ENCODE measurements at regions not wholly inside any gene's neighbourhood (a gene's known extent, or its start where the extent isn't known, plus 50 kb on each side); places are given as distances from the start of the nearest gene placed in this dataset.

DNA sequence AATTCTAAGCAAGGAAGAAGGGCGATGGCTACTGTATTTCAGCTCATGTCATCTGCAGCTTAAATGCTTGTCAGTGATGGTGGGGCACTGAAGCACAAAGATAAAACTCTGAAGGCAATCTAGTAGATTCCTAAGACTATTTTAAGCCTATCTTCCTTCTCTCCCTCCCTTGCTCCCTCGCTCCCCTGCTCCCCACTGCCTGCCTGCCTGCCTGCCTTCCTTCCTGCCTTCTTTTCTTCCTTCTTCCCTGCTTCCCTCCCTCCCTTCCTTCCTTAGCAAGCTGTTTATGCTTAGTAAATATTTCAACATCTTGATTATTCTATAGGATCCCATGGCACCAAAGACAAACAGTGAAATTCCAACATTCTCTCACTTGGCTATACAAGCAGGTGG is 99.6 kb downstream of the OXSM start (continued):
- TF ChIP-seq, protein P1, sequence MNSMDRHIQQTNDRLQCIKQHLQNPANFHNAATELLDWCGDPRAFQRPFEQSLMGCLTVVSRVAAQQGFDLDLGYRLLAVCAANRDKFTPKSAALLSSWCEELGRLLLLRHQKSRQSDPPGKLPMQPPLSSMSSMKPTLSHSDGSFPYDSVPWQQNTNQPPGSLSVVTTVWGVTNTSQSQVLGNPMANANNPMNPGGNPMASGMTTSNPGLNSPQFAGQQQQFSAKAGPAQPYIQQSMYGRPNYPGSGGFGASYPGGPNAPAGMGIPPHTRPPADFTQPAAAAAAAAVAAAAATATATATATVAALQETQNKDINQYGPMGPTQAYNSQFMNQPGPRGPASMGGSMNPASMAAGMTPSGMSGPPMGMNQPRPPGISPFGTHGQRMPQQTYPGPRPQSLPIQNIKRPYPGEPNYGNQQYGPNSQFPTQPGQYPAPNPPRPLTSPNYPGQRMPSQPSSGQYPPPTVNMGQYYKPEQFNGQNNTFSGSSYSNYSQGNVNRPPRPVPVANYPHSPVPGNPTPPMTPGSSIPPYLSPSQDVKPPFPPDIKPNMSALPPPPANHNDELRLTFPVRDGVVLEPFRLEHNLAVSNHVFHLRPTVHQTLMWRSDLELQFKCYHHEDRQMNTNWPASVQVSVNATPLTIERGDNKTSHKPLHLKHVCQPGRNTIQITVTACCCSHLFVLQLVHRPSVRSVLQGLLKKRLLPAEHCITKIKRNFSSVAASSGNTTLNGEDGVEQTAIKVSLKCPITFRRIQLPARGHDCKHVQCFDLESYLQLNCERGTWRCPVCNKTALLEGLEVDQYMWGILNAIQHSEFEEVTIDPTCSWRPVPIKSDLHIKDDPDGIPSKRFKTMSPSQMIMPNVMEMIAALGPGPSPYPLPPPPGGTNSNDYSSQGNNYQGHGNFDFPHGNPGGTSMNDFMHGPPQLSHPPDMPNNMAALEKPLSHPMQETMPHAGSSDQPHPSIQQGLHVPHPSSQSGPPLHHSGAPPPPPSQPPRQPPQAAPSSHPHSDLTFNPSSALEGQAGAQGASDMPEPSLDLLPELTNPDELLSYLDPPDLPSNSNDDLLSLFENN (IDR thresholded peaks at IDR 0.05; ENCODE audit: low read depth in 2 of 2, low read length in 2 of 2) = no peak
- TF ChIP-seq SLC30A9 (CRISPR knock-in tag; IDR thresholded peaks at IDR 0.05) = no peak
- no peak for TF ChIP-seq ZBTB8A (IDR thresholded peaks at IDR 0.05; ENCODE audit: partially characterized antibody)
- no peak for TF ChIP-seq ZNF121 (CRISPR knock-in tag; conservative IDR thresholded peaks at IDR 0.05)
- TF ChIP-seq, protein P2, sequence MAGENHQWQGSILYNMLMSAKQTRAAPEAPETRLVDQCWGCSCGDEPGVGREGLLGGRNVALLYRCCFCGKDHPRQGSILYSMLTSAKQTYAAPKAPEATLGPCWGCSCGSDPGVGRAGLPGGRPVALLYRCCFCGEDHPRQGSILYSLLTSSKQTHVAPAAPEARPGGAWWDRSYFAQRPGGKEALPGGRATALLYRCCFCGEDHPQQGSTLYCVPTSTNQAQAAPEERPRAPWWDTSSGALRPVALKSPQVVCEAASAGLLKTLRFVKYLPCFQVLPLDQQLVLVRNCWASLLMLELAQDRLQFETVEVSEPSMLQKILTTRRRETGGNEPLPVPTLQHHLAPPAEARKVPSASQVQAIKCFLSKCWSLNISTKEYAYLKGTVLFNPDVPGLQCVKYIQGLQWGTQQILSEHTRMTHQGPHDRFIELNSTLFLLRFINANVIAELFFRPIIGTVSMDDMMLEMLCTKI (IDR thresholded peaks at IDR 0.05; ENCODE audit: partially characterized antibody) = no peak
- TF ChIP-seq ZNF140 (CRISPR knock-in tag; IDR thresholded peaks at IDR 0.05) = no peak
- no peak for TF ChIP-seq ZNF408 (CRISPR knock-in tag; IDR thresholded peaks at IDR 0.05; ENCODE audit: low read depth)

Data from K562 (cell line).